PC-3 (cell line): ENCODE measurements at regions not wholly inside any gene's neighbourhood (a gene's known extent, or its start where the extent isn't known, plus 50 kb on each side); places are given as distances from the start of the nearest gene placed in this dataset.
A peak's percentile ranks its signal among the peaks of the same experiment; 100 is the strongest.

Experiments used
- EZH2 ChIP-seq: fragments of 300-600 bp; sonication (generic); IDR thresholded peaks from one replicate; pipeline ENCODE4 v1.6.1; 2017; ENCODE audit warnings: antibody characterized with exemption, mild to moderate bottlenecking, low read length; ENCODE audit not compliant: unreplicated experiment
- TF ChIP-seq, protein P1 (sequence below): fragments of 300-600 bp; sonication (generic); conservative IDR thresholded peaks from 2 replicates; pipeline ENCODE4 v1.5.1; 2017; ENCODE audit warnings: antibody characterized with exemption, low read depth, mild to moderate bottlenecking, low read length

- TF ChIP-seq EZH2, result no peak
- TF ChIP-seq, protein P1, sequence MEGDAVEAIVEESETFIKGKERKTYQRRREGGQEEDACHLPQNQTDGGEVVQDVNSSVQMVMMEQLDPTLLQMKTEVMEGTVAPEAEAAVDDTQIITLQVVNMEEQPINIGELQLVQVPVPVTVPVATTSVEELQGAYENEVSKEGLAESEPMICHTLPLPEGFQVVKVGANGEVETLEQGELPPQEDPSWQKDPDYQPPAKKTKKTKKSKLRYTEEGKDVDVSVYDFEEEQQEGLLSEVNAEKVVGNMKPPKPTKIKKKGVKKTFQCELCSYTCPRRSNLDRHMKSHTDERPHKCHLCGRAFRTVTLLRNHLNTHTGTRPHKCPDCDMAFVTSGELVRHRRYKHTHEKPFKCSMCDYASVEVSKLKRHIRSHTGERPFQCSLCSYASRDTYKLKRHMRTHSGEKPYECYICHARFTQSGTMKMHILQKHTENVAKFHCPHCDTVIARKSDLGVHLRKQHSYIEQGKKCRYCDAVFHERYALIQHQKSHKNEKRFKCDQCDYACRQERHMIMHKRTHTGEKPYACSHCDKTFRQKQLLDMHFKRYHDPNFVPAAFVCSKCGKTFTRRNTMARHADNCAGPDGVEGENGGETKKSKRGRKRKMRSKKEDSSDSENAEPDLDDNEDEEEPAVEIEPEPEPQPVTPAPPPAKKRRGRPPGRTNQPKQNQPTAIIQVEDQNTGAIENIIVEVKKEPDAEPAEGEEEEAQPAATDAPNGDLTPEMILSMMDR, result peak; percentile 66
Measured at GRCh38 chrX:121322159-121322558, 274.7 kb downstream of the GLUD2 start.
